PC-3 (cell line): ENCODE measurements at regions not wholly inside any gene's neighbourhood (a gene's known extent, or its start where the extent isn't known, plus 50 kb on each side); places are given as distances from the start of the nearest gene placed in this dataset.

Experiments
- ATAC-seq: fragments of 200-7000 bp; cut with Tn5 transposase; 2 replicates; pipeline ENCODE4 v1.9.1; 2020; ENCODE audit warnings: mild to moderate bottlenecking, moderate library complexity
- BruUV-seq: library from RNA; stranded (reverse); fragments of 400-500 nt; replicated peaks from 2 replicates; lab custom pipeline; 2021; lab: Mats Ljungman, UMichigan
- CTCF ChIA-PET: fragments of 300-600 bp; sonication (Branson Sonifier 250); formaldehyde crosslinking; loops from one replicate; lab custom pipeline; 2022; ENCODE audit warnings: antibody characterized with exemption; lab: Charles Lee
- POLR2A ChIA-PET: fragments of 300-600 bp; sonication (Branson Sonifier 250); formaldehyde crosslinking; loops from one replicate; lab custom pipeline; 2022; ENCODE audit warnings: antibody characterized with exemption; ENCODE audit not compliant: unreplicated experiment; lab: Charles Lee
- DNase-seq: peaks from one replicate; pipeline ENCODE4 v3.0.0-alpha.2; 2015
- H2AFZ ChIP-seq: fragments of 300-600 bp; sonication (generic); 2 replicates; pipeline ENCODE4 v1.6.0; 2016; ENCODE audit warnings: antibody characterized with exemption, low read length
- H3F3A ChIP-seq: fragments of 300-600 bp; sonication (generic); one replicate; pipeline ENCODE4 v1.6.0; 2017; ENCODE audit warnings: antibody characterized with exemption, low read length, control low read depth, mild to moderate bottlenecking; ENCODE audit not compliant: unreplicated experiment
- H3K27ac ChIP-seq: fragments of 300-600 bp; sonication (generic); 2 replicates; pipeline ENCODE4 v1.5.1; 2016; ENCODE audit warnings: mild to moderate bottlenecking, low read length
- H3K27me3 ChIP-seq: fragments of 300-600 bp; sonication (generic); 2 replicates; pipeline ENCODE4 v1.6.1; 2016; ENCODE audit warnings: low read length, mixed read lengths
- H3K36me3 ChIP-seq: fragments of 300-600 bp; sonication (generic); 2 replicates; pipeline ENCODE4 v1.6.1; 2016; ENCODE audit warnings: low read depth, mixed run types, low read length, mixed read lengths
- H3K4me1 ChIP-seq: fragments of 300-600 bp; sonication (generic); 2 replicates; pipeline ENCODE4 v1.5.1; 2016; ENCODE audit warnings: low read length; ENCODE audit not compliant: insufficient read depth
- H3K4me2 ChIP-seq: fragments of 300-600 bp; sonication (generic); 2 replicates; pipeline ENCODE4 v1.6.0; 2016; ENCODE audit warnings: low read length
- H3K4me3 ChIP-seq: fragments of 300-600 bp; sonication (generic); 2 replicates; pipeline ENCODE4 v1.5.1; 2016; ENCODE audit warnings: mild to moderate bottlenecking, low read length, mixed read lengths
- H3K79me2 ChIP-seq: fragments of 300-600 bp; sonication (generic); 2 replicates; pipeline ENCODE4 v1.6.1; 2017; ENCODE audit warnings: low read length, mixed read lengths
- H3K9ac ChIP-seq: fragments of 300-600 bp; sonication (generic); 2 replicates; pipeline ENCODE4 v1.6.0; 2016; ENCODE audit warnings: mild to moderate bottlenecking, low read length
- H3K9me2 ChIP-seq: fragments of 300-600 bp; sonication (generic); replicated peaks from 2 replicates; pipeline ENCODE4 v1.6.1; 2016; ENCODE audit warnings: mixed run types, low read length, mixed read lengths
- H3K9me3 ChIP-seq: fragments of 300-600 bp; sonication (generic); 2 replicates; pipeline ENCODE4 v1.6.1; 2016; ENCODE audit warnings: low read length, mixed read lengths
- H4K20me1 ChIP-seq: fragments of 300-600 bp; sonication (generic); 2 replicates; pipeline ENCODE4 v1.6.1; 2016; ENCODE audit warnings: low read length, mixed read lengths
- CTCF ChIP-seq: fragments of 300-600 bp; sonication (generic); conservative IDR thresholded peaks from 2 replicates; pipeline ENCODE4 v1.5.1; 2017; ENCODE audit warnings: antibody characterized with exemption, low read depth, mild to moderate bottlenecking, low read length
- EZH2 ChIP-seq: fragments of 300-600 bp; sonication (generic); IDR thresholded peaks from one replicate; pipeline ENCODE4 v1.6.1; 2017; ENCODE audit warnings: antibody characterized with exemption, mild to moderate bottlenecking, low read length; ENCODE audit not compliant: unreplicated experiment
- EZH2phosphoT487 ChIP-seq: fragments of 300-600 bp; sonication (generic); IDR thresholded peaks from 2 replicates; pipeline ENCODE4 v1.6.1; 2018; ENCODE audit warnings: mild to moderate bottlenecking, antibody characterized with exemption, low read length, borderline replicate concordance
- intact Hi-C: fragments of 100-400 bp; cut with micrococcal nuclease; formaldehyde crosslinking; loops from 2 replicates; pipeline ENCODE4 v1.9.0; 2023

DNA sequence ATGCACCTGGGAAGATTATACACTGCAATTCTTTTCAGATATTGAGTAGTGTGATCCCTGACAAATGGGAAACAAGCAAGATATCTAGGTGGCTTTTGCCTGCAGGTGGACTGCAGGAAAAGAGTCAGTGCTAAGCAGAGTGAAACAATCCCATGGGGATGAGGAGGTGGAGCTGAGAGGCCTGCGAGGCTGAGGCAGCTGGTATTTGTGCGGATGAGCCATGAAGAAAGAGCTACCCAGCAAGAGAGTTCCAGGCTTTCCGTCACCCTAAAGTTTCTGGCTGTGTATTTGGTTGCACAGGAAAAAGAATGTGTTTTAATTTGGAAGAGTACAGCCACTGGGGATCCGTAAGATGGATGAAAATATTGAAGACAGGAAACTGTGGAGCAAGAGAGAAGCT lies 714.1 kb upstream of the COBL start:
- Histone ChIP-seq H3K27ac (no peak overlapping the region), H3K9me2 (no peaks in the 10 kb centered on the region), H3K4me3 (no peak overlapping the region), H3K9me3 (no peaks in the 10 kb centered on the region), H3F3A (no peaks in the 10 kb centered on the region), H4K20me1 (no peaks in the 10 kb centered on the region), H3K79me2 (no peaks in the 10 kb centered on the region), H3K4me2 (no peak overlapping the region), H2AFZ (no peak overlapping the region), H3K9ac (no peak overlapping the region), H3K27me3 (no peaks in the 10 kb centered on the region), H3K4me1 (no peaks in the 10 kb centered on the region), H3K36me3 (no peaks in the 10 kb centered on the region)
- intact Hi-C loops, result no loop called here
- BruUV-seq, result no TSS peak
- ATAC-seq (no peak), DNase-seq (no peak)
- TF ChIP-seq CTCF (no peak), EZH2phosphoT487 (no peak), EZH2 (no peak)
- CTCF ChIA-PET, result no interaction called here
- POLR2A ChIA-PET, result no interaction called here

DNA sequence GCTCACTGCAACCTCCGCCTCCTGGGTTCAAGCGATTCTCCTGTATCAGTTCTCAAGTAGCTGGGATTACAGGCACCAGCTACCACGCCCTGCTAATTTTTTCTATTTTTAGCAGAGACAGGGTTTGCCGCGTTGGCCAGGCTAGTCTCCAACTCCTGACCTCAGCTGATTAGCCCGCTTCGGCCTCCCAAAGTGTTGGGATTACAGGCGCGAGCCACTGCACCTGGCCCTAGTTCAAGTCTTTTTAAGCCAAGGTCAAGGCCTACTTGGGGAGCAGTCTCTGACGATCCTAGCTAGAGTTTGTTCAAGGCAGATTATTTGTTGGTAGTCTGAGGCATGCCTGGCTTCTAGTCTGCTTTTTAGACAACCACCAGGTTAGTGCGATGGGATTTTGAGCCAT lies 709.5 kb upstream of the COBL start:
- intact Hi-C loops, result no loop called here
- TF ChIP-seq CTCF (no peak), EZH2phosphoT487 (no peak), EZH2 (no peak)
- CTCF ChIA-PET, result no interaction called here

GRCh38 chr7:52021343-52021742 lies 704.7 kb upstream of the COBL start:
- H3K79me2 ChIP-seq, result no peaks in the 10 kb centered on the region
- CTCF ChIA-PET, result no interaction called here
- H3F3A ChIP-seq, result no peaks in the 10 kb centered on the region
- H3K9ac ChIP-seq, result no peak overlapping the region
- intact Hi-C loops, result no loop called here
- no peak overlapping the region for H3K4me3 ChIP-seq
- H3K4me1 ChIP-seq, result no peaks in the 10 kb centered on the region
- POLR2A ChIA-PET, result no interaction called here
- ATAC-seq, result no peak
- TF ChIP-seq CTCF (no peak), EZH2 (no peak), EZH2phosphoT487 (no peak)
- H3K4me2 ChIP-seq, result no peak overlapping the region
- no peaks in the 10 kb centered on the region for H3K27me3 ChIP-seq
- H3K9me2 ChIP-seq, result no peaks in the 10 kb centered on the region
- no peaks in the 10 kb centered on the region for H3K36me3 ChIP-seq
- no TSS peak for BruUV-seq
- H4K20me1 ChIP-seq, result no peaks in the 10 kb centered on the region
- H3K9me3 ChIP-seq, result no peaks in the 10 kb centered on the region
- H2AFZ ChIP-seq, result no peak overlapping the region
- no peak overlapping the region for H3K27ac ChIP-seq
- DNase-seq, result no peak

More for the DNA sequence above, 709.5 kb upstream of the COBL start:
- no peaks in the 10 kb centered on the region for H4K20me1 ChIP-seq
- ATAC-seq (no peak), DNase-seq (no peak)
- no peak overlapping the region for H3K4me3 ChIP-seq
- no peaks in the 10 kb centered on the region for H3K4me1 ChIP-seq
- POLR2A ChIA-PET, result no interaction called here
- H3K27ac ChIP-seq, result no peak overlapping the region
- H3K9me3 ChIP-seq, result no peaks in the 10 kb centered on the region
- H3K4me2 ChIP-seq, result no peak overlapping the region
- no peaks in the 10 kb centered on the region for H3K27me3 ChIP-seq
- no peaks in the 10 kb centered on the region for H3F3A ChIP-seq
- no peak overlapping the region for H3K9ac ChIP-seq
- BruUV-seq, result no TSS peak
- no peaks in the 10 kb centered on the region for H3K79me2 ChIP-seq
- no peak overlapping the region for H2AFZ ChIP-seq
- H3K36me3 ChIP-seq, result no peaks in the 10 kb centered on the region
- H3K9me2 ChIP-seq, result no peaks in the 10 kb centered on the region
